DMS153 treated with DMSO at 0.1 percent for 48 hours (cell line): ENCODE measurements at regions not wholly inside any gene's neighbourhood (a gene's known extent, or its start where the extent isn't known, plus 50 kb on each side); places are given as distances from the start of the nearest gene placed in this dataset.
"Not testable (repeated sequence)": the region's sequence is repeated elsewhere in the genome, so short reads cannot be mapped to it uniquely, and the experiment has no call there.

Source experiments
- DNase-seq: peaks from one replicate; lab custom pipeline; 2025; ENCODE audit not compliant: unreplicated experiment; lab: John Stamatoyannopoulos, UW

GRCh38 chr6:106855117-106855516, 119.4 kb downstream of the CD24 start:
- DNase-seq = no peak

- DNase-seq = no peak
Measured at GRCh38 chr6:106849676-106850332, 124.7 kb downstream of the CD24 start.

GRCh38 chr6:106849120-106849519, 125.4 kb downstream of the CD24 start:
- no peak for DNase-seq

- DNase-seq = no peak
Measured at GRCh38 chr6:106847116-106847515, 127.4 kb downstream of the CD24 start.

- DNase-seq = no peak
Measured at GRCh38 chr6:106844930-106845329, 129.6 kb downstream of the CD24 start.

- DNase-seq = no peak
Measured at GRCh38 chr6:106832766-106833510, 141.6 kb downstream of the CD24 start.

- no peak for DNase-seq
Measured at GRCh38 chr6:106830930-106831329, 143.6 kb downstream of the CD24 start.

GRCh38 chr6:106829451-106829850, 145.1 kb downstream of the CD24 start:
- no peak for DNase-seq

GRCh38 chr6:106827081-106827480, 147.4 kb downstream of the CD24 start:
- no peak for DNase-seq

GRCh38 chr6:106825156-106825555, 149.4 kb downstream of the CD24 start:
- DNase-seq = no peak

GRCh38 chr6:106823732-106824351, 150.7 kb downstream of the CD24 start:
- DNase-seq = peak; percentile 55

GRCh38 chr6:106823058-106823457, 151.5 kb downstream of the CD24 start:
- no peak for DNase-seq

- DNase-seq = no peak
Measured at GRCh38 chr6:106820412-106820852, 154.1 kb downstream of the CD24 start.

GRCh38 chr6:106811088-106811686, 163.3 kb downstream of the CD24 start:
- DNase-seq = no peak

GRCh38 chr6:106808758-106809157, 165.8 kb downstream of the CD24 start:
- DNase-seq = no peak

GRCh38 chr6:106807947-106808611, 166.4 kb downstream of the CD24 start:
- DNase-seq = no peak

- DNase-seq = not testable (repeated sequence)
Measured at GRCh38 chr6:106806253-106806652, 168.3 kb downstream of the CD24 start.

- DNase-seq = no peak
Measured at GRCh38 chr6:106805771-106806170, 168.8 kb downstream of the CD24 start.

- no peak for DNase-seq
Measured at GRCh38 chr6:106804346-106805335, 169.9 kb downstream of the CD24 start.

- DNase-seq = no peak
Measured at GRCh38 chr6:106803188-106803587, 171.3 kb downstream of the CD24 start.
